Rectal smooth muscle tissue (tissue), 1 donor: ENCODE measurements at regions not wholly inside any gene's neighbourhood (a gene's known extent, or its start where the extent isn't known, plus 50 kb on each side); places are given as distances from the start of the nearest gene placed in this dataset.

Experiments
- H3K27ac ChIP-seq: one replicate; pipeline ENCODE4 v1.7.0; 2013; ENCODE audit warnings: low read depth, low read length, inconsistent platforms
- H3K27me3 ChIP-seq: one replicate; pipeline ENCODE4 v1.7.0; 2013; ENCODE audit warnings: low read length; ENCODE audit not compliant: control insufficient read depth, insufficient read depth
- H3K36me3 ChIP-seq: one replicate; pipeline ENCODE4 v1.7.0; 2013; ENCODE audit warnings: low read length; ENCODE audit not compliant: control insufficient read depth, insufficient read depth
- H3K4me1 ChIP-seq: one replicate; pipeline ENCODE4 v1.7.0; 2013; ENCODE audit warnings: low read length; ENCODE audit not compliant: control insufficient read depth, insufficient read depth
- H3K4me3 ChIP-seq: one replicate; pipeline ENCODE4 v1.7.0; 2013; ENCODE audit warnings: low read length
- H3K9ac ChIP-seq: one replicate; pipeline ENCODE4 v1.7.0; 2013; ENCODE audit warnings: low read length

- Histone ChIP-seq H3K4me1 (no peaks in the 10 kb centered on the region), H3K9ac (no peak overlapping the region)
Observed at GRCh38 chr2:7972670-7973069, 709.2 kb upstream of the ID2 start.

DNA sequence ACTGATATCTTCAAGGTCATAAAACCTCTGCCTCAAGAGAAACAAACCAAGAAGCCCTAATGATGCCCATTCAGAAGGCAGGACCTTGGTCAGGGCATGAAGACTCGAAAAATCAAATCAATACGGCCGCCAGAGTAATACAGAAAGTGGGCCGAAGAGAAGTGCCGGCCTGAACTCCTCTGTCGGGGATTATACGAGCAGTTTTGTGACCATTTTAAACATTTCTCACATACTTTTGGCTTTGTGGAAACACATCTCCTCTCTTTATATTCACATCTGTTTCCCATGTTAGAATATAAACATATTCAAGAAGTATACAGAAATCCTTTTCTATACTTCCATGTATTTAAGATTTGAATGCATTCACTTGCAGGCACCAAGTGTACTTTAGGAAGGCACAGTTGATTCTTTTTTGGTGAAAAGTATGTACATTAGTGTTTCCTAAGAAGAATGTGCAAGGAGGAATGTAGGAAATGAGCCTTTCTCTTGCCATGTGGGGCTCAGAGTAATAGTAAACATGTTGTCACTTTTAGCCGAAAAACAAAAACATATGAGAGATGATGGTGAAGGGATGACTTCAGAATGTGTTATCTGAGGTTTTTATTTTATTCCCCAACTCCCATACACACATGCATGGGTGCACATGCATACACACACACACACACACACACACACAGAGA is 707.9 kb upstream of the ID2 start:
- no peak overlapping the region for H3K9ac ChIP-seq
- no peak overlapping the region for H3K4me3 ChIP-seq
- no peaks in the 10 kb centered on the region for H3K4me1 ChIP-seq
- H3K36me3 ChIP-seq, result no peaks in the 10 kb centered on the region
- H3K27ac ChIP-seq, result no peak overlapping the region
- no peaks in the 10 kb centered on the region for H3K27me3 ChIP-seq

More at GRCh38 chr2:7972670-7973069, 709.2 kb upstream of the ID2 start:
- H3K27ac ChIP-seq, result no peak overlapping the region
- no peaks in the 10 kb centered on the region for H3K27me3 ChIP-seq
- H3K36me3 ChIP-seq, result no peaks in the 10 kb centered on the region
- no peak overlapping the region for H3K4me3 ChIP-seq

DNA sequence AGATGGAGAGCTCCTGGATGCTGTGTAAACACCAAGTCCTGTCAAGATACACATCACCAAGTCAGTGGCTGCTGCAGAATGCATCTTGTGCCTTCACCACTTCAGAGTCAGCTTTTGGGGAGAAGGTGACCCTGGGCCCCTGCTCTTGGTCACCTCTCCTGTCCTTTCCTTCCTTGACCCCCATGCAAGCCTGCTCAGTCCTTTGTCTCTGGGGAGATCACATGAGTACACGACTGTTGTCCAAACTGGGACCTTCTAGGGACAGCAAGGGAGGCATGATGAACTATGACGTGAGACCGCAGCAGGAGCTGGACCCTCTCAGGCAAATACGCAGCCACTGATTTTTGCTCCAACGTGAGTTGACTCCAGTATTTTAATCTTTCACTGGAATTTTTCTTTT is 706.9 kb upstream of the ID2 start:
- no peaks in the 10 kb centered on the region for H3K27me3 ChIP-seq
- H3K36me3 ChIP-seq, result no peaks in the 10 kb centered on the region
- H3K9ac ChIP-seq, result no peak overlapping the region
- H3K27ac ChIP-seq, result no peak overlapping the region
- H3K4me3 ChIP-seq, result no peak overlapping the region
- H3K4me1 ChIP-seq, result no peaks in the 10 kb centered on the region

GRCh38 chr2:7976206-7976605 is 705.6 kb upstream of the ID2 start:
- no peak overlapping the region for H3K27ac ChIP-seq
- H3K4me1 ChIP-seq, result no peaks in the 10 kb centered on the region
- H3K27me3 ChIP-seq, result no peaks in the 10 kb centered on the region
- H3K9ac ChIP-seq, result no peak overlapping the region
- H3K36me3 ChIP-seq, result no peaks in the 10 kb centered on the region
- H3K4me3 ChIP-seq, result no peak overlapping the region

DNA sequence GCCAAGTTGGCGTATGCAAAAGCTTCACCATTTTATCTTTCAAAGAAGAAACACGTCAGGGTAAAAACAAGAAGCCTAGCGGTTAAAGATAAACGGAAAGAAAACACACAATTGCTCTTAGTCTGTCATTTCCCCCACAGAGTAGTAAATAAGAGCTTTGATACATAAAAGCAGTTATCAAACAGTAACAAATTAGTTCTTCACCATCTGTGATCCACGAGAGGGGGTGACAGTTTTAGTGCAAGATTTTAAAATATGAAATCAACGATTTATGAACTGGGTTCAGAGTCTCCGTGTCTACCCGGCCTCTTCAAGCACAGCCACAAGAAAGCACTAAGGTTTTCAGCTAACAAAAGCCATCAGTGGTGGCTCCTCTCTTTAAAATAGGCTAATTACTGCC is 703.9 kb upstream of the ID2 start:
- Histone ChIP-seq H3K27ac (no peak overlapping the region), H3K27me3 (no peaks in the 10 kb centered on the region), H3K9ac (no peak overlapping the region), H3K36me3 (no peaks in the 10 kb centered on the region), H3K4me1 (no peaks in the 10 kb centered on the region), H3K4me3 (no peak overlapping the region)

GRCh38 chr2:7982054-7982453 is 699.8 kb upstream of the ID2 start:
- H3K27me3 ChIP-seq, result no peaks in the 10 kb centered on the region
- peaks cover 7% of the 10 kb centered on the region for H3K4me1 ChIP-seq
- H3K4me3 ChIP-seq, result no peak overlapping the region
- no peak overlapping the region for H3K9ac ChIP-seq
- no peaks in the 10 kb centered on the region for H3K36me3 ChIP-seq
- no peak overlapping the region for H3K27ac ChIP-seq

DNA sequence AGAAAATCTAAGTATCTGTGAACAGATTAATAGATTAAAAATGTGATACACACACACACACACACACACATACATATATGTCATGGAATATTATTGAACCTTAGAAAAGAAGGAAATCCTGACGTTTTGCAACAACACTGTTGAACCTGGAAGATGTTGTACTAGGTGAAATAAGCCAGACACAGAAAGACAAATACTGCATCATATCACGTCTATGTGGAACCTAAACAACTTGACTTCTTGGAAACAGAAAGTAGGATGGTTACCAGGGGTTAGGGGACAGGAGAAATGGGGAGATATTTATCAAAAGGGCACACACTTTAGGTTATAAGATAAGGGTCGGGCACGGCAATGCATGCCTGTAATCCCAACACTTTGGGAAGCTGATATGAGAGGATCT is 698.4 kb upstream of the ID2 start:
- peaks cover 7% of the 10 kb centered on the region for H3K4me1 ChIP-seq
- H3K27me3 ChIP-seq, result no peaks in the 10 kb centered on the region
- H3K36me3 ChIP-seq, result no peaks in the 10 kb centered on the region
- no peak overlapping the region for H3K9ac ChIP-seq
- no peak overlapping the region for H3K4me3 ChIP-seq
- peak overlapping the region; percentile 63 for H3K27ac ChIP-seq

DNA sequence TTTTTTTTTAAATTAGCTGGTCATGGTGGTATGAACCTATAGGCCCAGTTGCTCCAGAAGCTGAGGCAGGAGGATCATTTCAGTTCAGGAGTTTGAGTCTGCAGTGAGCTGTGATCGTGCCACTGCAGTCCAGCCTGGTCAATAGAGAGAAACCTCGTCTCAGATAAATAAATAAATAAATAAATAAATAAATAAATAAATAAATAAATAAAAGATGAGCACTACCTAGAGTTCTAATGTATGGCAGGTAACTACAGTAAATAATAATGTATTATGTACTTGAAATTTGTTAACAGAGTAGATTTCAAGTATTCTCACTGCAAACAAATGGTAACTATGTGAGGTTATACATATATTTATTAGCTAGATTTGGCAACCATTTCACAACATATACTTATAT is 697.9 kb upstream of the ID2 start:
- no peaks in the 10 kb centered on the region for H3K27me3 ChIP-seq
- H3K4me1 ChIP-seq, result peaks cover 7% of the 10 kb centered on the region
- H3K4me3 ChIP-seq, result no peak overlapping the region
- H3K36me3 ChIP-seq, result no peaks in the 10 kb centered on the region
- no peak overlapping the region for H3K9ac ChIP-seq
- peak overlapping the region; percentile 63 for H3K27ac ChIP-seq

- H3K9ac ChIP-seq, result no peak overlapping the region
- no peak overlapping the region for H3K27ac ChIP-seq
- H3K4me1 ChIP-seq, result peaks cover 7% of the 10 kb centered on the region
- H3K4me3 ChIP-seq, result no peak overlapping the region
- no peaks in the 10 kb centered on the region for H3K36me3 ChIP-seq
- H3K27me3 ChIP-seq, result no peaks in the 10 kb centered on the region
Observed at GRCh38 chr2:7984693-7985353, 697.0 kb upstream of the ID2 start.

DNA sequence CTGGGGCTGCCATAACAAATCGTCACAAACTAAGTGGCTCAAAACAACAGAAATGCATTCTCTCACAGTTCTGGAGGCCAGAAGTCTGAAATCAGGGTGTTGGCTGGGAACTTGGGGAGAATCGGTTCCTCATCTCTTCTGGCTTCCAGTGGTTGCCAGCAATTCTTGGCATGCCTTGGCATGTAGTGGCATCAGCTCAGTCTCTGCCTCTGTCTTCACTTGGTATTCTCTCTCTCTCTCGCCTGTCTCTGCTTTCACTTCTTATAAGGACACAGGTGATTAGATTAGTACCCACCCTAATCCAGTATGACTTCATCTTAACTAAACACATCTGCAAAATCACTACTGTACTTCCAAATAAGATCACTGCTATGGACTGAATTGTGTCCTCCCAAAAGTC is 695.4 kb upstream of the ID2 start:
- Histone ChIP-seq H3K9ac (no peak overlapping the region), H3K4me3 (no peak overlapping the region), H3K36me3 (no peaks in the 10 kb centered on the region), H3K27ac (no peak overlapping the region), H3K27me3 (no peaks in the 10 kb centered on the region), H3K4me1 (peaks cover 7% of the 10 kb centered on the region)

GRCh38 chr2:7987992-7988391 is 693.9 kb upstream of the ID2 start:
- Histone ChIP-seq H3K27ac (no peak overlapping the region), H3K27me3 (no peaks in the 10 kb centered on the region), H3K4me3 (no peak overlapping the region), H3K4me1 (peaks cover 12% of the 10 kb centered on the region), H3K9ac (no peak overlapping the region), H3K36me3 (no peaks in the 10 kb centered on the region)

- Histone ChIP-seq H3K36me3 (no peaks in the 10 kb centered on the region), H3K4me1 (peaks cover 16% of the 10 kb centered on the region), H3K9ac (no peak overlapping the region), H3K27me3 (no peaks in the 10 kb centered on the region), H3K4me3 (no peak overlapping the region), H3K27ac (no peak overlapping the region)
Observed at GRCh38 chr2:7988440-7988839, 693.4 kb upstream of the ID2 start.

GRCh38 chr2:7989823-7990222 is 692.0 kb upstream of the ID2 start:
- peaks cover 16% of the 10 kb centered on the region for H3K4me1 ChIP-seq
- no peaks in the 10 kb centered on the region for H3K27me3 ChIP-seq
- no peak overlapping the region for H3K27ac ChIP-seq
- H3K4me3 ChIP-seq, result no peak overlapping the region
- H3K9ac ChIP-seq, result no peak overlapping the region
- no peaks in the 10 kb centered on the region for H3K36me3 ChIP-seq
